ENCODE measurements at regions not wholly inside any gene's neighbourhood (a gene's known extent, or its start where the extent isn't known, plus 50 kb on each side); places are given as distances from the start of the nearest gene placed in this dataset.
"Not testable (repeated sequence)": the region's sequence is repeated elsewhere in the genome, so short reads cannot be mapped to it uniquely, and the experiment has no call there.

GRCh38 chr2:182506606-182507005, 79.8 kb upstream of the PDE1A start:
- no peak overlapping the region for H3K4me3 ChIP-seq
- H4K20me1 ChIP-seq (replicated peaks; ENCODE audit: insufficient read depth), result no peaks in the 10 kb centered on the region
- no peak overlapping the region for H3K4me3 Mint-ChIP-seq
- no peaks in the 10 kb centered on the region for H3K27me3 Mint-ChIP-seq (ENCODE audit: insufficient read depth, low read depth, poor library complexity)
- no peak overlapping the region for H3K27ac ChIP-seq (ENCODE audit: low read depth)
- no peak overlapping the region for H3K27ac Mint-ChIP-seq
- no peaks in the 10 kb centered on the region for H3F3A ChIP-seq (replicated peaks; ENCODE audit: low read depth)
- no peaks in the 10 kb centered on the region for H3K36me3 Mint-ChIP-seq (ENCODE audit: low read depth)
- no peaks in the 10 kb centered on the region for H3K36me3 ChIP-seq (ENCODE audit: insufficient read depth)
- ATAC-seq, result no peak
- no peaks in the 10 kb centered on the region for H3K27me3 ChIP-seq (ENCODE audit: insufficient read depth)
- no peaks in the 10 kb centered on the region for H3K79me2 ChIP-seq (replicated peaks; ENCODE audit: insufficient read depth)
- no peaks in the 10 kb centered on the region for H3K9me2 ChIP-seq (ENCODE audit: insufficient read depth)
- DNase-seq (ENCODE audit: low spot score), result peak; percentile 30
- no peak overlapping the region for H3K4me2 ChIP-seq
- no peak overlapping the region for H2AFZ ChIP-seq
- H3K9me3 Mint-ChIP-seq, result no peaks in the 10 kb centered on the region
- H3K4me1 ChIP-seq (ENCODE audit: insufficient read depth), result peaks cover 3% of the 10 kb centered on the region
- no peak for TF ChIP-seq ZNF114 (CRISPR knock-in tag; IDR thresholded peaks at IDR 0.05)
- H3K4me1 Mint-ChIP-seq, result no peaks in the 10 kb centered on the region; the same call in 2 of the 3 replicates

- H3K4me1 Mint-ChIP-seq; H3K4me3 ChIP-seq; H3K4me1 ChIP-seq (ENCODE audit: insufficient read depth); DNase-seq (ENCODE audit: low spot score); H4K20me1 ChIP-seq (replicated peaks; ENCODE audit: insufficient read depth); H3K9me2 ChIP-seq (ENCODE audit: insufficient read depth); H3K9me3 Mint-ChIP-seq; H3K36me3 Mint-ChIP-seq (ENCODE audit: low read depth); H3K36me3 ChIP-seq (ENCODE audit: insufficient read depth); ATAC-seq; H3K27ac ChIP-seq (ENCODE audit: low read depth); H3K27me3 ChIP-seq (ENCODE audit: insufficient read depth); H3K4me3 Mint-ChIP-seq; H3F3A ChIP-seq (replicated peaks; ENCODE audit: low read depth); H3K4me2 ChIP-seq; H3K79me2 ChIP-seq (replicated peaks; ENCODE audit: insufficient read depth); H2AFZ ChIP-seq; H3K27ac Mint-ChIP-seq; H3K27me3 Mint-ChIP-seq (ENCODE audit: insufficient read depth, low read depth, poor library complexity): not testable (repeated sequence)
Observed at GRCh38 chr2:182508583-182508982, 81.7 kb upstream of the PDE1A start.

DNA sequence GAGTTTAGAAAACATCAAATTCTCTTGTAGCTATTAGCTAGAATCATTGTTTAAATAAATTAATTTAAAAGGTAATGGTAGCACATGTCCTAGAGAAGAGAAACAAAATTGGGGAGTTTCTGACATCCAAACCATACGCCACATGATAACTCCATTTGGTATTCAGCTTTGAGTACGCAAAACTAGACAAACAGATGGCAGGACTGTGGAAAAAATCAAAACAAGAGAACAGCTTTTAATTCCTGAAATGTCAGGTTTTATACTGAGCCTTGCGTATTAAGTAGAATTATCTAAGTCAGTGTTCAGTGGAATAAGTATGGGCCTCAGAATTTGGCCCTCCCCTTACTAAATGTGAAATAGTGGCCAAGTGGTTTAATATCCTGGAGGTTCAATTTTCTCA, 82.4 kb upstream of the PDE1A start:
- Mint-ChIP-seq H3K27ac (no peak overlapping the region), H3K36me3 (ENCODE audit: low read depth) (no peaks in the 10 kb centered on the region), H3K27me3 (ENCODE audit: insufficient read depth, low read depth, poor library complexity) (no peaks in the 10 kb centered on the region), H3K4me3 (no peak overlapping the region), H3K4me1 (no peaks in the 10 kb centered on the region; the same call in 2 of the 3 replicates), H3K9me3 (no peaks in the 10 kb centered on the region)
- Histone ChIP-seq H2AFZ (no peak overlapping the region), H3K27me3 (ENCODE audit: insufficient read depth) (no peaks in the 10 kb centered on the region), H3K4me2 (no peak overlapping the region), H3K4me3 (no peak overlapping the region), H4K20me1 (replicated peaks; ENCODE audit: insufficient read depth) (no peaks in the 10 kb centered on the region), H3K79me2 (replicated peaks; ENCODE audit: insufficient read depth) (no peaks in the 10 kb centered on the region), H3K36me3 (ENCODE audit: insufficient read depth) (no peaks in the 10 kb centered on the region), H3K4me1 (ENCODE audit: insufficient read depth) (no peaks in the 10 kb centered on the region), H3K9me2 (ENCODE audit: insufficient read depth) (no peaks in the 10 kb centered on the region), H3F3A (replicated peaks; ENCODE audit: low read depth) (no peaks in the 10 kb centered on the region), H3K27ac (ENCODE audit: low read depth) (no peak overlapping the region)
- DNase-seq (ENCODE audit: low spot score) (no peak), ATAC-seq (no peak)
- no peak for TF ChIP-seq POLR2AphosphoS5 (IDR thresholded peaks at IDR 0.05; ENCODE audit: low read depth)
- no peak for TF ChIP-seq ZNF462 (CRISPR knock-in tag; IDR thresholded peaks at IDR 0.05)
- TF ChIP-seq JUNB (IDR thresholded peaks at IDR 0.05; ENCODE audit: unreplicated experiment), result no peak
- TF ChIP-seq EZH2phosphoT487 (IDR thresholded peaks at IDR 0.05; ENCODE audit: unreplicated experiment), result no peak
- no peak for TF ChIP-seq ZNF331 (CRISPR knock-in tag; IDR thresholded peaks at IDR 0.05; ENCODE audit: low read depth)
- no peak for TF ChIP-seq ZNF114 (CRISPR knock-in tag; IDR thresholded peaks at IDR 0.05)
- TF ChIP-seq NANOG (IDR thresholded peaks at IDR 0.05; ENCODE audit: borderline replicate concordance), result no peak
- TF ChIP-seq ETS1 (IDR thresholded peaks at IDR 0.05), result no peak
- TF ChIP-seq, protein P1, sequence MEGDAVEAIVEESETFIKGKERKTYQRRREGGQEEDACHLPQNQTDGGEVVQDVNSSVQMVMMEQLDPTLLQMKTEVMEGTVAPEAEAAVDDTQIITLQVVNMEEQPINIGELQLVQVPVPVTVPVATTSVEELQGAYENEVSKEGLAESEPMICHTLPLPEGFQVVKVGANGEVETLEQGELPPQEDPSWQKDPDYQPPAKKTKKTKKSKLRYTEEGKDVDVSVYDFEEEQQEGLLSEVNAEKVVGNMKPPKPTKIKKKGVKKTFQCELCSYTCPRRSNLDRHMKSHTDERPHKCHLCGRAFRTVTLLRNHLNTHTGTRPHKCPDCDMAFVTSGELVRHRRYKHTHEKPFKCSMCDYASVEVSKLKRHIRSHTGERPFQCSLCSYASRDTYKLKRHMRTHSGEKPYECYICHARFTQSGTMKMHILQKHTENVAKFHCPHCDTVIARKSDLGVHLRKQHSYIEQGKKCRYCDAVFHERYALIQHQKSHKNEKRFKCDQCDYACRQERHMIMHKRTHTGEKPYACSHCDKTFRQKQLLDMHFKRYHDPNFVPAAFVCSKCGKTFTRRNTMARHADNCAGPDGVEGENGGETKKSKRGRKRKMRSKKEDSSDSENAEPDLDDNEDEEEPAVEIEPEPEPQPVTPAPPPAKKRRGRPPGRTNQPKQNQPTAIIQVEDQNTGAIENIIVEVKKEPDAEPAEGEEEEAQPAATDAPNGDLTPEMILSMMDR (conservative IDR thresholded peaks at IDR 0.05; ENCODE audit: low read depth in 2 of 2), result no peak
